ENCODE measurements at regions not wholly inside any gene's neighbourhood (a gene's known extent, or its start where the extent isn't known, plus 50 kb on each side); places are given as distances from the start of the nearest gene placed in this dataset.

DNA sequence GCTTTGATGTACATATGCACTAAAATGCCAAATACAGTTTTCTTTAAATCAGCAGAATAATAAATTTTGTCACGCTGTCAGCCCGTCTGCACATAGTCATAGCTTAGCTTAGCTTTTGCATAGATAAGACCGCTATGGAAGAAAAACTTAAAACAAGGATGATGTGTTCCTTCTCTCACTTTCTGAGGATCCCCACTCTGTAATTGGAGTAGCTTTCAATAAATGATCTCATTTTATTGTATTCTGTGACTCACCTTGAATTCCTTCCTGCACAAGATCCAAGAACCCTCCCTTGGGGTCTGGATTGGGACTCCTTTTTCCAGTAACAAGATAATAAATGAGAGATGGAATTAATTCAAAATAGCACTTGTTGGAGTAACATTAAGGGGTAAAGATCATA is 186.2 kb downstream of the CDH26 start:
- Histone ChIP-seq H3K4me3 (ENCODE audit: low read length) (no peak overlapping the region), H3F3A (ENCODE audit: insufficient read depth, low read length) (no peaks in the 10 kb centered on the region), H3K27me3 (replicated peaks; ENCODE audit: insufficient read depth, low read length) (no peaks in the 10 kb centered on the region), H3K4me1 (ENCODE audit: low read length) (no peaks in the 10 kb centered on the region), H3K9me2 (replicated peaks; ENCODE audit: insufficient read depth, low read length) (no peaks in the 10 kb centered on the region), H4K20me1 (ENCODE audit: insufficient read depth, low read length) (no peaks in the 10 kb centered on the region), H3K9ac (ENCODE audit: low read length) (no peak overlapping the region), H3K9me3 (replicated peaks; ENCODE audit: insufficient read depth, low read length) (no peaks in the 10 kb centered on the region), H2AFZ (ENCODE audit: low read length) (no peak overlapping the region), H3K36me3 (replicated peaks; ENCODE audit: insufficient read depth, low read length) (no peaks in the 10 kb centered on the region), H3K27ac (ENCODE audit: low read length) (no peak overlapping the region), H3K4me2 (ENCODE audit: low read depth, low read length) (no peak overlapping the region), H3K79me2 (ENCODE audit: low read length) (no peaks in the 10 kb centered on the region)
- TF ChIP-seq EZH2phosphoT487 (IDR thresholded peaks at IDR 0.05; ENCODE audit: low read length), result no peak
- TF ChIP-seq EZH2 (optimal IDR thresholded peaks at IDR 0.05; ENCODE audit: low read depth, low read length), result no peak
- no peak for TF ChIP-seq CTCF (IDR thresholded peaks at IDR 0.05; ENCODE audit: low read length)
- no peak for DNase-seq

- H3K4me3 ChIP-seq (ENCODE audit: low read length), result no peak overlapping the region
- H3K4me1 ChIP-seq (ENCODE audit: low read length), result no peaks in the 10 kb centered on the region
- H3K9me2 ChIP-seq (replicated peaks; ENCODE audit: insufficient read depth, low read length), result no peaks in the 10 kb centered on the region
- no peaks in the 10 kb centered on the region for H3K36me3 ChIP-seq (replicated peaks; ENCODE audit: insufficient read depth, low read length)
- H3K4me2 ChIP-seq (ENCODE audit: low read depth, low read length), result no peak overlapping the region
- no peak overlapping the region for H2AFZ ChIP-seq (ENCODE audit: low read length)
- no peaks in the 10 kb centered on the region for H3F3A ChIP-seq (ENCODE audit: insufficient read depth, low read length)
- no peak for DNase-seq
- no peaks in the 10 kb centered on the region for H3K9me3 ChIP-seq (replicated peaks; ENCODE audit: insufficient read depth, low read length)
- no peaks in the 10 kb centered on the region for H4K20me1 ChIP-seq (ENCODE audit: insufficient read depth, low read length)
- no peak overlapping the region for H3K27ac ChIP-seq (ENCODE audit: low read length)
- no peaks in the 10 kb centered on the region for H3K79me2 ChIP-seq (ENCODE audit: low read length)
- TF ChIP-seq EZH2phosphoT487 (IDR thresholded peaks at IDR 0.05; ENCODE audit: low read length) (no peak), EZH2 (optimal IDR thresholded peaks at IDR 0.05; ENCODE audit: low read depth, low read length) (no peak), CTCF (IDR thresholded peaks at IDR 0.05; ENCODE audit: low read length) (no peak)
- no peak overlapping the region for H3K9ac ChIP-seq (ENCODE audit: low read length)
- H3K27me3 ChIP-seq (replicated peaks; ENCODE audit: insufficient read depth, low read length), result no peaks in the 10 kb centered on the region
Observed at GRCh38 chr20:60144974-60145527, 186.8 kb downstream of the CDH26 start.

- Histone ChIP-seq H3K27me3 (replicated peaks; ENCODE audit: insufficient read depth, low read length) (no peaks in the 10 kb centered on the region), H3K79me2 (ENCODE audit: low read length) (no peaks in the 10 kb centered on the region), H3K9me2 (replicated peaks; ENCODE audit: insufficient read depth, low read length) (no peaks in the 10 kb centered on the region), H4K20me1 (ENCODE audit: insufficient read depth, low read length) (no peaks in the 10 kb centered on the region), H3K4me1 (ENCODE audit: low read length) (no peaks in the 10 kb centered on the region), H3K4me2 (ENCODE audit: low read depth, low read length) (no peak overlapping the region), H3K27ac (ENCODE audit: low read length) (no peak overlapping the region), H2AFZ (ENCODE audit: low read length) (no peak overlapping the region), H3F3A (ENCODE audit: insufficient read depth, low read length) (no peaks in the 10 kb centered on the region), H3K9me3 (replicated peaks; ENCODE audit: insufficient read depth, low read length) (no peaks in the 10 kb centered on the region), H3K36me3 (replicated peaks; ENCODE audit: insufficient read depth, low read length) (no peaks in the 10 kb centered on the region), H3K4me3 (ENCODE audit: low read length) (no peak overlapping the region), H3K9ac (ENCODE audit: low read length) (no peak overlapping the region)
- TF ChIP-seq CTCF (IDR thresholded peaks at IDR 0.05; ENCODE audit: low read length) (no peak), EZH2 (optimal IDR thresholded peaks at IDR 0.05; ENCODE audit: low read depth, low read length) (no peak), EZH2phosphoT487 (IDR thresholded peaks at IDR 0.05; ENCODE audit: low read length) (no peak)
- no peak for DNase-seq
Observed at GRCh38 chr20:60147004-60147403, 188.8 kb downstream of the CDH26 start.
